GM12878 (cell line): ENCODE measurements at regions not wholly inside any gene's neighbourhood (a gene's known extent, or its start where the extent isn't known, plus 50 kb on each side); places are given as distances from the start of the nearest gene placed in this dataset.

Source experiments
- ATAC-seq: fragments of 200-7000 bp; cut with Tn5 transposase; 3 replicates; pipeline ENCODE4 v1.9.1; 2020; ENCODE audit warnings: mild to moderate bottlenecking, moderate library complexity
- BruUV-seq: library from RNA; stranded (reverse); fragments of 400-500 nt; replicated peaks from 2 replicates; lab custom pipeline; 2021; lab: Mats Ljungman, UMichigan
- CTCF ChIA-PET: fragments of 300-600 bp; sonication (Branson Sonifier 250); formaldehyde crosslinking; extraction: SDS; loops from one replicate; lab custom pipeline; 2021; ENCODE audit warnings: inconsistent platforms; lab: Yijun Ruan, JAX
- POLR2A ChIA-PET: fragments of 350-600 bp; formaldehyde crosslinking; extraction: SDS; loops from one replicate; lab custom pipeline; 2021; ENCODE audit warnings: inconsistent platforms; lab: Charles Lee
- RAD21 ChIA-PET: fragments of 300-600 bp; sonication (Branson Sonifier 250); formaldehyde crosslinking; loops from one replicate; lab custom pipeline; 2023; ENCODE audit warnings: antibody characterized with exemption; ENCODE audit not compliant: unreplicated experiment; lab: Charles Lee
- SMC1A ChIA-PET: fragments of 300-600 bp; sonication (Branson Sonifier 250); formaldehyde crosslinking; loops from one replicate; lab custom pipeline; 2023; ENCODE audit not compliant: unreplicated experiment, uncharacterized antibody; lab: Charles Lee
- DNase-seq: peaks from one replicate; pipeline ENCODE4 v3.0.0-alpha.2; 2011; ENCODE audit warnings: low read depth, low spot score
- FAIRE-seq: peaks from 3 replicates; lab custom pipeline; 2011; peaks lifted over from hg19 to GRCh38; lab: Jason Lieb, UNC
- H2AFZ ChIP-seq: 2 replicates; pipeline ENCODE4 v1.6.0; 2011; ENCODE audit warnings: low read depth, low read length, control low read depth; ENCODE audit not compliant: control insufficient read depth
- H3K27ac ChIP-seq: 2 replicates; pipeline ENCODE4 v1.5.1; 2011; ENCODE audit warnings: control low read depth; ENCODE audit not compliant: control insufficient read depth, insufficient read depth
- H3K27me3 ChIP-seq, 2 experiments: replicated peaks in 1 of 2; 2 replicates each; pipeline versions ENCODE4 v1.6.0 to v1.6.1; 2011; ENCODE audit warnings: low read length in 1 of 2; ENCODE audit not compliant: control insufficient read depth in 2 of 2, insufficient read depth in 2 of 2
- H3K36me3 ChIP-seq, 2 experiments: 2 replicates each; pipeline ENCODE4 v1.5.1; 2011; ENCODE audit warnings: low read length in 1 of 2; ENCODE audit not compliant: control insufficient read depth in 2 of 2, insufficient read depth in 2 of 2
- H3K4me1 ChIP-seq: 2 replicates; pipeline ENCODE4 v1.6.1; 2011; ENCODE audit warnings: mild to moderate bottlenecking, low read length, moderate library complexity, mixed read lengths; ENCODE audit not compliant: control insufficient read depth, insufficient read depth
- H3K4me2 ChIP-seq: 2 replicates; pipeline ENCODE4 v1.6.0; 2011; ENCODE audit warnings: control low read depth; ENCODE audit not compliant: control insufficient read depth, insufficient read depth
- H3K4me3 ChIP-seq: fragments of 200-600 bp; sonication (generic); 2 replicates; pipeline ENCODE4 v1.5.1; 2016
- H3K79me2 ChIP-seq: 2 replicates; pipeline ENCODE4 v1.6.0; 2011; ENCODE audit warnings: low read length; ENCODE audit not compliant: control insufficient read depth, insufficient read depth
- H3K9ac ChIP-seq: 2 replicates; pipeline ENCODE4 v1.8.0; 2011; ENCODE audit warnings: low read length, control low read depth, mixed read lengths; ENCODE audit not compliant: control insufficient read depth, insufficient read depth
- H3K9me3 ChIP-seq: replicated peaks from 3 replicates; pipeline ENCODE4 v1.5.1; 2011; ENCODE audit warnings: mild to moderate bottlenecking, low read length; ENCODE audit not compliant: control insufficient read depth, insufficient read depth
- H4K20me1 ChIP-seq: 2 replicates; pipeline ENCODE4 v1.6.0; 2011; ENCODE audit not compliant: control insufficient read depth, insufficient read depth
- ATF3 ChIP-seq: IDR thresholded peaks from 2 replicates; pipeline ENCODE4 v1.6.1; 2011; ENCODE audit warnings: low read depth, mild to moderate bottlenecking, low read length, moderate library complexity, borderline replicate concordance; ENCODE audit errors: extremely low read depth
- CHD1 ChIP-seq: IDR thresholded peaks from 2 replicates; pipeline ENCODE4 v1.6.1; 2012; ENCODE audit warnings: low read depth, low read length, improper control_type of control experiment
- CREM ChIP-seq: IDR thresholded peaks from 2 replicates; pipeline ENCODE4 v1.6.1; 2014; ENCODE audit warnings: antibody characterized with exemption, low read depth
- CUX1 ChIP-seq: IDR thresholded peaks from 2 replicates; pipeline ENCODE4 v1.6.1; 2012; ENCODE audit warnings: improper control_type of control experiment, low read depth, low read length; ENCODE audit not compliant: insufficient replicate concordance
- HDAC6 ChIP-seq: fragments of 200-600 bp; sonication (generic); IDR thresholded peaks from one replicate; pipeline ENCODE4 v1.8.0; 2017; ENCODE audit warnings: antibody characterized with exemption; ENCODE audit not compliant: unreplicated experiment
- NBN ChIP-seq: fragments of 450-650 bp; IDR thresholded peaks from 2 replicates; pipeline ENCODE4 v1.6.1; 2016
- NFXL1 ChIP-seq: fragments of 450-650 bp; IDR thresholded peaks from 2 replicates; pipeline ENCODE4 v1.6.1; 2017; ENCODE audit warnings: antibody characterized with exemption, mild to moderate bottlenecking, borderline replicate concordance
- SIN3A ChIP-seq: IDR thresholded peaks from 2 replicates; pipeline ENCODE4 v1.6.1; 2012; ENCODE audit warnings: low read depth, low read length, improper control_type of control experiment
- SMC3 ChIP-seq: IDR thresholded peaks from 2 replicates; pipeline ENCODE4 v1.6.1; 2011; ENCODE audit warnings: low read length, improper control_type of control experiment, borderline replicate concordance
- STAT3 ChIP-seq: IDR thresholded peaks from 2 replicates; pipeline ENCODE4 v1.6.1; 2011; ENCODE audit warnings: low read depth, low read length, improper control_type of control experiment
- ZNF384 ChIP-seq: IDR thresholded peaks from 2 replicates; pipeline ENCODE4 v1.6.1; 2012; ENCODE audit warnings: low read depth, mild to moderate bottlenecking, low read length, improper control_type of control experiment, borderline replicate concordance
- ZNF622 ChIP-seq: fragments of 450-650 bp; IDR thresholded peaks from 2 replicates; pipeline ENCODE4 v1.6.1; 2017; ENCODE audit warnings: mild to moderate bottlenecking, inconsistent platforms
- WGBS: methylation state at CpG from one replicate; pipeline ENCODE4 v1.1.6; 2016; ENCODE audit warnings: low lambda C conversion rate; ENCODE audit not compliant: insufficient replicate concordance, insufficient coverage; ENCODE audit errors: missing lambda C conversion rate; 5-methylcytosine and 5-hydroxymethylcytosine counted together
- in situ Hi-C: fragments of 300-500 bp; cut with MboI; formaldehyde crosslinking; loops from 9 replicates; pipeline ENCODE4 v1.14.3; 2018; ENCODE audit warnings: mixed read lengths
- intact Hi-C: fragments of 100-400 bp; cut with micrococcal nuclease; formaldehyde crosslinking; loops from one replicate; pipeline ENCODE4 v1.14.2; 2022; ENCODE audit not compliant: unreplicated experiment

GRCh38 chr4:123510221-123510620 lies 113.6 kb downstream of the SPRY1 start:
- H3K9ac ChIP-seq, result no peak overlapping the region
- ATAC-seq (no peak), FAIRE-seq (no peak), DNase-seq (no peak)
- intact Hi-C loops (no loop called here), in situ Hi-C loops (no loop called here)
- ChIA-PET CTCF (no interaction called here), POLR2A (interaction anchor here (0.6 kb wide), 1 partner anchor 555 kb away, joined by 10 read pairs; no protein-coding TSS in a partner anchor), SMC1A (interaction anchor here (1.0 kb wide), 1 partner anchor 425 kb away, joined by 3 read pairs; no protein-coding TSS in a partner anchor), RAD21 (no interaction called here)
- no TSS peak for BruUV-seq
- H3K4me3 ChIP-seq, result no peak overlapping the region
- no peak overlapping the region for H3K4me2 ChIP-seq
- H2AFZ ChIP-seq, result no peak overlapping the region
- H3K79me2 ChIP-seq, result no peaks in the 10 kb centered on the region
- no peaks in the 10 kb centered on the region for H3K36me3 ChIP-seq
- H3K27me3 ChIP-seq, result no peaks in the 10 kb centered on the region; a peak in 1 of 4 replicates
- no peak for TF ChIP-seq ATF3
- H4K20me1 ChIP-seq, result no peaks in the 10 kb centered on the region
- no peaks in the 10 kb centered on the region for H3K9me3 ChIP-seq
- H3K4me1 ChIP-seq, result no peaks in the 10 kb centered on the region
- no peak overlapping the region for H3K27ac ChIP-seq
- 32% methylated on average over 3 of the region's 3 CpGs for WGBS

GRCh38 chr4:123510659-123511058 lies 114.1 kb downstream of the SPRY1 start:
- no peaks in the 10 kb centered on the region for H3K36me3 ChIP-seq
- H3K27ac ChIP-seq, result no peak overlapping the region
- ATAC-seq (no peak), DNase-seq (no peak), FAIRE-seq (no peak)
- H3K9me3 ChIP-seq, result no peaks in the 10 kb centered on the region
- H3K4me3 ChIP-seq, result no peak overlapping the region
- no peaks in the 10 kb centered on the region for H4K20me1 ChIP-seq
- SMC1A ChIA-PET, result interaction anchor here (1.0 kb wide), 1 partner anchor 425 kb away, joined by 3 read pairs; no protein-coding TSS in a partner anchor
- no peaks in the 10 kb centered on the region for H3K4me1 ChIP-seq
- no peaks in the 10 kb centered on the region; a peak in 1 of 4 replicates for H3K27me3 ChIP-seq
- CTCF ChIA-PET, result no interaction called here
- RAD21 ChIA-PET, result no interaction called here
- intact Hi-C loops (no loop called here), in situ Hi-C loops (no loop called here)
- no TSS peak for BruUV-seq
- H3K4me2 ChIP-seq, result no peak overlapping the region
- H3K79me2 ChIP-seq, result no peaks in the 10 kb centered on the region
- H2AFZ ChIP-seq, result no peak overlapping the region
- POLR2A ChIA-PET, result interaction anchor here (0.6 kb wide), 1 partner anchor 556 kb away, joined by 10 read pairs; no protein-coding TSS in a partner anchor
- 68% methylated on average over 3 of the region's 3 CpGs for WGBS
- H3K9ac ChIP-seq, result no peak overlapping the region
- TF ChIP-seq CUX1 (no peak), ZNF384 (no peak), ZNF622 (no peak), HDAC6 (no peak), SMC3 (no peak), NFXL1 (no peak), CREM (no peak), STAT3 (no peak), NBN (no peak), CHD1 (no peak), SIN3A (no peak)
